ENCODE measurements at regions not wholly inside any gene's neighbourhood (a gene's known extent, or its start where the extent isn't known, plus 50 kb on each side); places are given as distances from the start of the nearest gene placed in this dataset.
A peak's percentile ranks its signal among the peaks of the same experiment; 100 is the strongest.
"Not testable (repeated sequence)": the region's sequence is repeated elsewhere in the genome, so short reads cannot be mapped to it uniquely, and the experiment has no call there.

GRCh38 chrX:952816-953215 lies 259.6 kb downstream of the CRLF2 start:
- no peak overlapping the region for H3K27ac ChIP-seq (ENCODE audit: low read depth, low read length)
- no peaks in the 10 kb centered on the region for H3K27me3 ChIP-seq (ENCODE audit: control insufficient read depth, insufficient read depth, low read length)
- H3K9me3 ChIP-seq (ENCODE audit: control insufficient read depth, insufficient read depth, low read length), result no peaks in the 10 kb centered on the region
- no peaks in the 10 kb centered on the region for H3K36me3 ChIP-seq (ENCODE audit: control insufficient read depth, insufficient read depth, low read length)
- no peaks in the 10 kb centered on the region for H3K4me1 ChIP-seq (ENCODE audit: control insufficient read depth, insufficient read depth, low read length)
- no peak overlapping the region for H3K4me3 ChIP-seq (ENCODE audit: low read depth, low read length)
- no peak for DNase-seq (ENCODE audit: low read depth in 4 of 6, low spot score in 6 of 6)
- WGBS (ENCODE audit: insufficient coverage), result 71% methylated on average over 2 of the region's 5 CpGs

- not testable (repeated sequence) for H3K27me3 ChIP-seq (ENCODE audit: control insufficient read depth, insufficient read depth, low read length); H3K4me3 ChIP-seq (ENCODE audit: low read depth, low read length); H3K4me1 ChIP-seq (ENCODE audit: control insufficient read depth, insufficient read depth, low read length); H3K9me3 ChIP-seq (ENCODE audit: control insufficient read depth, insufficient read depth, low read length); H3K27ac ChIP-seq (ENCODE audit: low read depth, low read length); H3K36me3 ChIP-seq (ENCODE audit: control insufficient read depth, insufficient read depth, low read length); DNase-seq (ENCODE audit: low read depth in 4 of 6, low spot score in 6 of 6)
- WGBS (ENCODE audit: insufficient coverage), result 97% methylated on average over 3 of the region's 6 CpGs
Measured at GRCh38 chrX:947262-947661, 265.2 kb downstream of the CRLF2 start.

GRCh38 chrX:943035-943434 lies 269.4 kb downstream of the CRLF2 start:
- no peak overlapping the region for H3K4me3 ChIP-seq (ENCODE audit: low read depth, low read length)

GRCh38 chrX:940691-941090 lies 271.8 kb downstream of the CRLF2 start:
- WGBS (ENCODE audit: insufficient coverage), result 81% methylated on average over 9 of the region's 9 CpGs

More at GRCh38 chrX:943035-943434, 269.4 kb downstream of the CRLF2 start:
- DNase-seq (ENCODE audit: low read depth in 4 of 6, low spot score in 6 of 6), result no peak
- Histone ChIP-seq H3K4me1 (ENCODE audit: control insufficient read depth, insufficient read depth, low read length) (no peaks in the 10 kb centered on the region), H3K27me3 (ENCODE audit: control insufficient read depth, insufficient read depth, low read length) (peaks cover 4% of the 10 kb centered on the region), H3K36me3 (ENCODE audit: control insufficient read depth, insufficient read depth, low read length) (no peaks in the 10 kb centered on the region), H3K9me3 (ENCODE audit: control insufficient read depth, insufficient read depth, low read length) (no peaks in the 10 kb centered on the region), H3K27ac (ENCODE audit: low read depth, low read length) (no peak overlapping the region)
- WGBS (ENCODE audit: insufficient coverage), result 82% methylated on average over 1 of the region's 1 CpG

GRCh38 chrX:936979-937769 lies 275.3 kb downstream of the CRLF2 start:
- Histone ChIP-seq H3K27ac (ENCODE audit: low read depth, low read length) (no peak overlapping the region), H3K4me3 (ENCODE audit: low read depth, low read length) (no peak overlapping the region), H3K4me1 (ENCODE audit: control insufficient read depth, insufficient read depth, low read length) (no peaks in the 10 kb centered on the region), H3K27me3 (ENCODE audit: control insufficient read depth, insufficient read depth, low read length) (peaks cover 4% of the 10 kb centered on the region), H3K9me3 (ENCODE audit: control insufficient read depth, insufficient read depth, low read length) (no peaks in the 10 kb centered on the region), H3K36me3 (ENCODE audit: control insufficient read depth, insufficient read depth, low read length) (no peaks in the 10 kb centered on the region)
- DNase-seq (ENCODE audit: low read depth in 4 of 6, low spot score in 6 of 6), result peak in 1 of 6 donors; percentile 55
- WGBS (ENCODE audit: insufficient coverage), result 67% methylated on average over 19 of the region's 26 CpGs

More at GRCh38 chrX:940691-941090, 271.8 kb downstream of the CRLF2 start:
- DNase-seq (ENCODE audit: low read depth in 4 of 6, low spot score in 6 of 6), result no peak
- H3K4me1 ChIP-seq (ENCODE audit: control insufficient read depth, insufficient read depth, low read length), result no peaks in the 10 kb centered on the region
- no peak overlapping the region for H3K4me3 ChIP-seq (ENCODE audit: low read depth, low read length)
- H3K9me3 ChIP-seq (ENCODE audit: control insufficient read depth, insufficient read depth, low read length), result no peaks in the 10 kb centered on the region
- H3K27me3 ChIP-seq (ENCODE audit: control insufficient read depth, insufficient read depth, low read length), result peaks cover 4% of the 10 kb centered on the region
- H3K36me3 ChIP-seq (ENCODE audit: control insufficient read depth, insufficient read depth, low read length), result no peaks in the 10 kb centered on the region
- no peak overlapping the region for H3K27ac ChIP-seq (ENCODE audit: low read depth, low read length)

GRCh38 chrX:933611-934010 lies 278.8 kb downstream of the CRLF2 start:
- Histone ChIP-seq H3K9me3 (ENCODE audit: control insufficient read depth, insufficient read depth, low read length) (no peaks in the 10 kb centered on the region), H3K36me3 (ENCODE audit: control insufficient read depth, insufficient read depth, low read length) (no peaks in the 10 kb centered on the region), H3K4me3 (ENCODE audit: low read depth, low read length) (no peak overlapping the region), H3K27ac (ENCODE audit: low read depth, low read length) (no peak overlapping the region), H3K27me3 (ENCODE audit: control insufficient read depth, insufficient read depth, low read length) (no peaks in the 10 kb centered on the region), H3K4me1 (ENCODE audit: control insufficient read depth, insufficient read depth, low read length) (no peaks in the 10 kb centered on the region)
- 23% methylated on average over 7 of the region's 11 CpGs for WGBS (ENCODE audit: insufficient coverage)
- peak in 2 of 6 donors; percentile 14 to 93 for DNase-seq (ENCODE audit: low read depth in 4 of 6, low spot score in 6 of 6)

GRCh38 chrX:928606-929005 lies 283.8 kb downstream of the CRLF2 start:
- DNase-seq (ENCODE audit: low read depth in 4 of 6, low spot score in 6 of 6), result no peak
- H3K36me3 ChIP-seq (ENCODE audit: control insufficient read depth, insufficient read depth, low read length), result no peaks in the 10 kb centered on the region
- no peaks in the 10 kb centered on the region for H3K27me3 ChIP-seq (ENCODE audit: control insufficient read depth, insufficient read depth, low read length)
- H3K27ac ChIP-seq (ENCODE audit: low read depth, low read length), result no peak overlapping the region
- no peaks in the 10 kb centered on the region for H3K9me3 ChIP-seq (ENCODE audit: control insufficient read depth, insufficient read depth, low read length)
- no peak overlapping the region for H3K4me3 ChIP-seq (ENCODE audit: low read depth, low read length)
- no peaks in the 10 kb centered on the region for H3K4me1 ChIP-seq (ENCODE audit: control insufficient read depth, insufficient read depth, low read length)
- 81% methylated on average over 3 of the region's 4 CpGs for WGBS (ENCODE audit: insufficient coverage)

- H3K27me3 ChIP-seq (ENCODE audit: control insufficient read depth, insufficient read depth, low read length), result no peaks in the 10 kb centered on the region
- no peak for DNase-seq (ENCODE audit: low read depth in 4 of 6, low spot score in 6 of 6)
- 95% methylated on average over 2 of the region's 2 CpGs for WGBS (ENCODE audit: insufficient coverage)
Measured at GRCh38 chrX:926991-927390, 285.5 kb downstream of the CRLF2 start.

GRCh38 chrX:926070-926469 lies 286.4 kb downstream of the CRLF2 start:
- Histone ChIP-seq H3K4me3 (ENCODE audit: low read depth, low read length) (no peak overlapping the region), H3K36me3 (ENCODE audit: control insufficient read depth, insufficient read depth, low read length) (no peaks in the 10 kb centered on the region), H3K9me3 (ENCODE audit: control insufficient read depth, insufficient read depth, low read length) (no peaks in the 10 kb centered on the region), H3K27ac (ENCODE audit: low read depth, low read length) (no peak overlapping the region), H3K4me1 (ENCODE audit: control insufficient read depth, insufficient read depth, low read length) (no peaks in the 10 kb centered on the region), H3K27me3 (ENCODE audit: control insufficient read depth, insufficient read depth, low read length) (no peaks in the 10 kb centered on the region)
- 85% methylated on average over 5 of the region's 9 CpGs for WGBS (ENCODE audit: insufficient coverage)
- no peak for DNase-seq (ENCODE audit: low read depth in 4 of 6, low spot score in 6 of 6)

More at GRCh38 chrX:926991-927390, 285.5 kb downstream of the CRLF2 start:
- no peaks in the 10 kb centered on the region for H3K36me3 ChIP-seq (ENCODE audit: control insufficient read depth, insufficient read depth, low read length)
- H3K9me3 ChIP-seq (ENCODE audit: control insufficient read depth, insufficient read depth, low read length), result no peaks in the 10 kb centered on the region
- no peaks in the 10 kb centered on the region for H3K4me1 ChIP-seq (ENCODE audit: control insufficient read depth, insufficient read depth, low read length)
- no peak overlapping the region for H3K27ac ChIP-seq (ENCODE audit: low read depth, low read length)
- H3K4me3 ChIP-seq (ENCODE audit: low read depth, low read length), result no peak overlapping the region

- H3K27me3 ChIP-seq (ENCODE audit: control insufficient read depth, insufficient read depth, low read length), result no peaks in the 10 kb centered on the region
- H3K4me1 ChIP-seq (ENCODE audit: control insufficient read depth, insufficient read depth, low read length), result peaks cover 1% of the 10 kb centered on the region
- H3K27ac ChIP-seq (ENCODE audit: low read depth, low read length), result no peak overlapping the region
- 73% methylated on average over 4 of the region's 6 CpGs for WGBS (ENCODE audit: insufficient coverage)
- no peaks in the 10 kb centered on the region for H3K36me3 ChIP-seq (ENCODE audit: control insufficient read depth, insufficient read depth, low read length)
- no peaks in the 10 kb centered on the region for H3K9me3 ChIP-seq (ENCODE audit: control insufficient read depth, insufficient read depth, low read length)
- DNase-seq (ENCODE audit: low read depth in 4 of 6, low spot score in 6 of 6), result no peak
- H3K4me3 ChIP-seq (ENCODE audit: low read depth, low read length), result no peak overlapping the region
Measured at GRCh38 chrX:925652-926061, 286.8 kb downstream of the CRLF2 start.
